ENCODE measurements at regions not wholly inside any gene's neighbourhood (a gene's known extent, or its start where the extent isn't known, plus 50 kb on each side); places are given as distances from the start of the nearest gene placed in this dataset.
A peak's percentile ranks its signal among the peaks of the same experiment; 100 is the strongest.

GRCh38 chr10:28973309-28973972, 296.1 kb downstream of the BAMBI start:
- no peak overlapping the region for H3K4me2 ChIP-seq (ENCODE audit: insufficient read depth, low read length)
- H3K36me3 ChIP-seq (ENCODE audit: insufficient read depth, low read length): no peaks in the 10 kb centered on the region
- H2AFZ ChIP-seq (ENCODE audit: low read length): no peak overlapping the region
- H3K4me1 ChIP-seq (ENCODE audit: insufficient read depth, low read length): peaks cover 15% of the 10 kb centered on the region
- no peaks in the 10 kb centered on the region for H3K9me3 ChIP-seq (ENCODE audit: low read depth, low read length)
- no peak overlapping the region for H3K4me3 ChIP-seq (ENCODE audit: insufficient read depth, low read length)
- no peak overlapping the region for H3K27ac ChIP-seq (ENCODE audit: low read depth, low read length)
- no peaks in the 10 kb centered on the region for H3K79me2 ChIP-seq (ENCODE audit: insufficient read depth, low read length)
- no peak for DNase-seq (ENCODE audit: insufficient read length, low spot score, missing footprints)
- no peaks in the 10 kb centered on the region for H3K27me3 ChIP-seq (ENCODE audit: insufficient read depth, low read length)
- no peaks in the 10 kb centered on the region for H4K20me1 ChIP-seq (ENCODE audit: insufficient read depth, low read length)
- TF ChIP-seq, protein P1, sequence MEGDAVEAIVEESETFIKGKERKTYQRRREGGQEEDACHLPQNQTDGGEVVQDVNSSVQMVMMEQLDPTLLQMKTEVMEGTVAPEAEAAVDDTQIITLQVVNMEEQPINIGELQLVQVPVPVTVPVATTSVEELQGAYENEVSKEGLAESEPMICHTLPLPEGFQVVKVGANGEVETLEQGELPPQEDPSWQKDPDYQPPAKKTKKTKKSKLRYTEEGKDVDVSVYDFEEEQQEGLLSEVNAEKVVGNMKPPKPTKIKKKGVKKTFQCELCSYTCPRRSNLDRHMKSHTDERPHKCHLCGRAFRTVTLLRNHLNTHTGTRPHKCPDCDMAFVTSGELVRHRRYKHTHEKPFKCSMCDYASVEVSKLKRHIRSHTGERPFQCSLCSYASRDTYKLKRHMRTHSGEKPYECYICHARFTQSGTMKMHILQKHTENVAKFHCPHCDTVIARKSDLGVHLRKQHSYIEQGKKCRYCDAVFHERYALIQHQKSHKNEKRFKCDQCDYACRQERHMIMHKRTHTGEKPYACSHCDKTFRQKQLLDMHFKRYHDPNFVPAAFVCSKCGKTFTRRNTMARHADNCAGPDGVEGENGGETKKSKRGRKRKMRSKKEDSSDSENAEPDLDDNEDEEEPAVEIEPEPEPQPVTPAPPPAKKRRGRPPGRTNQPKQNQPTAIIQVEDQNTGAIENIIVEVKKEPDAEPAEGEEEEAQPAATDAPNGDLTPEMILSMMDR (IDR thresholded peaks at IDR 0.05; ENCODE audit: extremely low read depth, low read depth, low read length): no peak

GRCh38 chr10:28975891-28976531, 298.7 kb downstream of the BAMBI start:
- no peaks in the 10 kb centered on the region for H3K27me3 ChIP-seq (ENCODE audit: insufficient read depth, low read length)
- peak overlapping the region; percentile 38 for H2AFZ ChIP-seq (ENCODE audit: low read length)
- no peak overlapping the region for H3K27ac ChIP-seq (ENCODE audit: low read depth, low read length)
- no peaks in the 10 kb centered on the region for H3K9me3 ChIP-seq (ENCODE audit: low read depth, low read length)
- peaks cover 4% of the 10 kb centered on the region for H3K4me1 ChIP-seq (ENCODE audit: insufficient read depth, low read length)
- no peak overlapping the region for H3K4me3 ChIP-seq (ENCODE audit: insufficient read depth, low read length)
- peak; percentile 63 for DNase-seq (ENCODE audit: insufficient read length, low spot score, missing footprints)
- H4K20me1 ChIP-seq (ENCODE audit: insufficient read depth, low read length): no peaks in the 10 kb centered on the region
- no peaks in the 10 kb centered on the region for H3K79me2 ChIP-seq (ENCODE audit: insufficient read depth, low read length)
- no peaks in the 10 kb centered on the region for H3K36me3 ChIP-seq (ENCODE audit: insufficient read depth, low read length)
- H3K4me2 ChIP-seq (ENCODE audit: insufficient read depth, low read length): peak overlapping the region; percentile 43
- TF ChIP-seq, protein P1 (IDR thresholded peaks at IDR 0.05; ENCODE audit: extremely low read depth, low read depth, low read length): no peak

DNA sequence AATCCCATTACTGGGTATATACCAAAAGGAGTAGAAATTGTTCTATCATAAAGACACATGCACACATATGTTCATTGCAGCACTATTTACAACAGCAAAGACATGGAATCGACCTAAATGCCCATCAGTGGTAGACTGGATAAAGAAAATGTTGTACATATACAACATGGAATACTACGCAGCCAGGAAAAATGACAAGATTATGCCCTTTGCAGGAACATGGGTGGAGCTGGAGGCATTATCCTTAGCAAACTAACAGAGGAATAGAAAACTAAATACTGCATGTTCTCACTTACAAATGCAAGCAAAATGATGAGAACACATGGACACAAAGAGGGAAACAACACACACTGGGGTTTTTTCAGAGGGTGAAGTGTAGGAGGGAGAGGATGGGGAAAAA, 300.2 kb downstream of the BAMBI start:
- Histone ChIP-seq H3K4me3 (ENCODE audit: insufficient read depth, low read length) (no peak overlapping the region), H3K27ac (ENCODE audit: low read depth, low read length) (no peak overlapping the region)
- TF ChIP-seq, protein P1 (IDR thresholded peaks at IDR 0.05; ENCODE audit: extremely low read depth, low read depth, low read length): no peak

GRCh38 chr10:28980264-28980663, 302.9 kb downstream of the BAMBI start:
- Histone ChIP-seq H4K20me1 (ENCODE audit: insufficient read depth, low read length) (no peaks in the 10 kb centered on the region), H3K79me2 (ENCODE audit: insufficient read depth, low read length) (no peaks in the 10 kb centered on the region), H2AFZ (ENCODE audit: low read length) (no peak overlapping the region), H3K27me3 (ENCODE audit: insufficient read depth, low read length) (peaks cover 5% of the 10 kb centered on the region), H3K4me2 (ENCODE audit: insufficient read depth, low read length) (no peak overlapping the region), H3K27ac (ENCODE audit: low read depth, low read length) (no peak overlapping the region), H3K9me3 (ENCODE audit: low read depth, low read length) (no peaks in the 10 kb centered on the region), H3K4me3 (ENCODE audit: insufficient read depth, low read length) (no peak overlapping the region), H3K36me3 (ENCODE audit: insufficient read depth, low read length) (no peaks in the 10 kb centered on the region), H3K4me1 (ENCODE audit: insufficient read depth, low read length) (peaks cover 8% of the 10 kb centered on the region)
- TF ChIP-seq, protein P1 (IDR thresholded peaks at IDR 0.05; ENCODE audit: extremely low read depth, low read depth, low read length): no peak
- no peak for DNase-seq (ENCODE audit: insufficient read length, low spot score, missing footprints)

More for the DNA sequence above, 300.2 kb downstream of the BAMBI start:
- no peaks in the 10 kb centered on the region for H3K79me2 ChIP-seq (ENCODE audit: insufficient read depth, low read length)
- H3K9me3 ChIP-seq (ENCODE audit: low read depth, low read length): no peaks in the 10 kb centered on the region
- peaks cover 5% of the 10 kb centered on the region for H3K27me3 ChIP-seq (ENCODE audit: insufficient read depth, low read length)
- no peak for DNase-seq (ENCODE audit: insufficient read length, low spot score, missing footprints)
- H2AFZ ChIP-seq (ENCODE audit: low read length): no peak overlapping the region
- no peaks in the 10 kb centered on the region for H4K20me1 ChIP-seq (ENCODE audit: insufficient read depth, low read length)
- peaks cover 4% of the 10 kb centered on the region for H3K4me1 ChIP-seq (ENCODE audit: insufficient read depth, low read length)
- H3K4me2 ChIP-seq (ENCODE audit: insufficient read depth, low read length): no peak overlapping the region
- no peaks in the 10 kb centered on the region for H3K36me3 ChIP-seq (ENCODE audit: insufficient read depth, low read length)

Measured in osteoblast (primary cell).